ENCODE measurements at regions not wholly inside any gene's neighbourhood (a gene's known extent, or its start where the extent isn't known, plus 50 kb on each side); places are given as distances from the start of the nearest gene placed in this dataset.

- no peak overlapping the region for H2AFZ ChIP-seq (ENCODE audit: low read depth, low read length)
- H3K79me2 ChIP-seq (ENCODE audit: control insufficient read depth, insufficient read depth, low read length): no peaks in the 10 kb centered on the region
- H3K9me1 ChIP-seq (ENCODE audit: control insufficient read depth, insufficient read depth, low read length): no peaks in the 10 kb centered on the region
- ATAC-seq (no peak), DNase-seq (ENCODE audit: extremely low read depth in 1 of 4, low spot score in 3 of 4) (no peak), FAIRE-seq (no peak)
- WGBS (ENCODE audit: insufficient coverage, low coverage, missing lambda C conversion rate): 6% methylated on average over 2 of the region's 2 CpGs
- H3K27ac ChIP-seq (ENCODE audit: extremely low read depth, low read depth, low read length): no peak overlapping the region
- no peaks in the 10 kb centered on the region for H3K9me3 ChIP-seq (replicated peaks; ENCODE audit: control insufficient read depth, insufficient read depth, low read depth, low read length)
- H3K4me1 ChIP-seq (replicated peaks in 1 of 2; ENCODE audit: control insufficient read depth in 2 of 2, insufficient read depth in 2 of 2, low read length in 2 of 2): no peaks in the 10 kb centered on the region
- CTCF ChIA-PET (ENCODE audit: low intra/inter-chr PET ratio): no interaction called here
- no peak overlapping the region for H3K4me3 ChIP-seq
- intact Hi-C loops (cut with micrococcal nuclease): no loop called here
- H3K36me3 ChIP-seq (ENCODE audit: control insufficient read depth, insufficient read depth, low read length): no peaks in the 10 kb centered on the region
- BruUV-seq (replicated peaks): no TSS peak
- no peak overlapping the region for H3K4me2 ChIP-seq (ENCODE audit: insufficient read depth, low read length)
- in situ Hi-C loops (cut with MboI): no loop called here
- no peak overlapping the region for H3K9ac ChIP-seq (ENCODE audit: insufficient read depth in 1 of 2, low read depth in 2 of 2, low read length in 2 of 2)
- no peak for TF ChIP-seq EHMT2 (IDR thresholded peaks at IDR 0.05)
- H3K27me3 ChIP-seq (ENCODE audit: control insufficient read depth in 2 of 2, insufficient read depth in 2 of 2, low read length in 2 of 2): no peaks in the 10 kb centered on the region
- no peaks in the 10 kb centered on the region for H4K20me1 ChIP-seq (replicated peaks; ENCODE audit: control insufficient read depth, insufficient read depth, low read length)
- POLR2A ChIA-PET: no interaction called here
Observed at GRCh38 chr4:89483833-89484232, 176.2 kb upstream of the GPRIN3 start.

- TF ChIP-seq NR2F6 (CRISPR knock-in tag; IDR thresholded peaks at IDR 0.05) (no peak), ZNF766 (CRISPR knock-in tag; conservative IDR thresholded peaks at IDR 0.05) (no peak), ZBTB7A (IDR thresholded peaks at IDR 0.05; ENCODE audit: borderline replicate concordance, control insufficient read depth, low read depth, low read length) (no peak), CBFA2T3 (IDR thresholded peaks at IDR 0.05) (no peak), NKRF (IDR thresholded peaks at IDR 0.05; ENCODE audit: borderline replicate concordance) (no peak), POLR2AphosphoS2 (IDR thresholded peaks at IDR 0.05; ENCODE audit: low read length) (no peak), CREB3L1 (IDR thresholded peaks at IDR 0.05; ENCODE audit: borderline replicate concordance, low read depth) (no peak), POLR3A (IDR thresholded peaks at IDR 0.05; ENCODE audit: borderline replicate concordance, extremely low read depth, insufficient read depth, insufficient read length) (no peak)
- H3K4me3 ChIP-seq: no peak overlapping the region
- no peak overlapping the region for H3K4me2 ChIP-seq (ENCODE audit: insufficient read depth, low read length)
- H3K36me3 ChIP-seq (ENCODE audit: control insufficient read depth, insufficient read depth, low read length): no peaks in the 10 kb centered on the region
- no peaks in the 10 kb centered on the region for H3K79me2 ChIP-seq (ENCODE audit: control insufficient read depth, insufficient read depth, low read length)
- H3K9me3 ChIP-seq (replicated peaks; ENCODE audit: control insufficient read depth, insufficient read depth, low read depth, low read length): no peaks in the 10 kb centered on the region
- ChIA-PET CTCF (ENCODE audit: low intra/inter-chr PET ratio) (no interaction called here), POLR2A (no interaction called here)
- H3K9me1 ChIP-seq (ENCODE audit: control insufficient read depth, insufficient read depth, low read length): no peaks in the 10 kb centered on the region
- H3K9ac ChIP-seq (ENCODE audit: insufficient read depth in 1 of 2, low read depth in 2 of 2, low read length in 2 of 2): no peak overlapping the region
- ATAC-seq (no peak), DNase-seq (ENCODE audit: extremely low read depth in 1 of 4, low spot score in 3 of 4) (no peak), FAIRE-seq (no peak)
- no peaks in the 10 kb centered on the region for H3K4me1 ChIP-seq (replicated peaks in 1 of 2; ENCODE audit: control insufficient read depth in 2 of 2, insufficient read depth in 2 of 2, low read length in 2 of 2)
- BruUV-seq (replicated peaks): no TSS peak
- WGBS (ENCODE audit: insufficient coverage, low coverage, missing lambda C conversion rate): 0% methylated on average over 8 of the region's 8 CpGs
- intact Hi-C loops (cut with micrococcal nuclease): no loop called here
- no peak overlapping the region for H3K27ac ChIP-seq (ENCODE audit: extremely low read depth, low read depth, low read length)
- in situ Hi-C loops (cut with MboI): no loop called here
- H4K20me1 ChIP-seq (replicated peaks; ENCODE audit: control insufficient read depth, insufficient read depth, low read length): no peaks in the 10 kb centered on the region
- no peaks in the 10 kb centered on the region for H3K27me3 ChIP-seq (ENCODE audit: control insufficient read depth in 2 of 2, insufficient read depth in 2 of 2, low read length in 2 of 2)
- no peak overlapping the region for H2AFZ ChIP-seq (ENCODE audit: low read depth, low read length)
Observed at GRCh38 chr4:89482926-89483595, 175.5 kb upstream of the GPRIN3 start.
